NCI-H69 (cell line): ENCODE measurements at regions not wholly inside any gene's neighbourhood (a gene's known extent, or its start where the extent isn't known, plus 50 kb on each side); places are given as distances from the start of the nearest gene placed in this dataset.
A peak's percentile ranks its signal among the peaks of the same experiment; 100 is the strongest.
"Not testable (repeated sequence)": the region's sequence is repeated elsewhere in the genome, so short reads cannot be mapped to it uniquely, and the experiment has no call there.

Source experiments
- DNase-seq: peaks from one replicate; lab custom pipeline; 2025; lab: John Stamatoyannopoulos, UW

DNA sequence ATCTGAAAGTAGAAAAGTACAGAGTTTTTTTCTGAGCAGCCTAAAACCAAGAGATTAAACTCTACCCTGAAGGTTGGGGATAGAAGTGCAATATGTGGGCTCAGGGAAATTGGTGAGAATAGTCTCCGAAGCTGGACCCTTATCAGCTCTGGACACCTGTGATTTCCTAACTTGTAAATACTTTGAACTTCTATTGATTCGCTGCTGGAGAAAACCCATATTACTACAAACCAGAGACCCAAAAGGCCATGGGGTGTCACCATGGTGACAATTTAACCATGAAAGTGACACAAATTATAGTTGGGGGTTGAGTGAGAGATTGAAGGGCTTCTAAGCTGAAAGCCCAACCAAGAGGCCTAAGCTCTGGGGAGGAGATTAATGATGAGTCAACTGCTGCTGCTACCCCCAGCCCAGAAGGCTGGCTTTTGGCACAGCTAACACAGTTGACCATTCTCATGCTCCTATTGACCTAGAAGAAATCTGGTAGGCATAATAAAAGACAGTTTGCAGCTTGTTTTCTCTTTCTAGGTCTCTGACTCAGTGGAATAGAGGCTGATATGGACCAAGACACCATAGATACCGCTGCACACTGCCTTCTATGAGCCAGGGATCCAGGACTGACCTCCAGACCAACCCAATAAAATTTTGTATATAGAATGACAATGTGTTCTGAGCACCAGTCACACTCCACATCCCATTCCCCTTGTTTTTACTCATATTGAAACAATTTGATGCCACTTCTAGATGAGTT is 131.9 kb upstream of the FNDC3A start:
- DNase-seq = no peak

DNA sequence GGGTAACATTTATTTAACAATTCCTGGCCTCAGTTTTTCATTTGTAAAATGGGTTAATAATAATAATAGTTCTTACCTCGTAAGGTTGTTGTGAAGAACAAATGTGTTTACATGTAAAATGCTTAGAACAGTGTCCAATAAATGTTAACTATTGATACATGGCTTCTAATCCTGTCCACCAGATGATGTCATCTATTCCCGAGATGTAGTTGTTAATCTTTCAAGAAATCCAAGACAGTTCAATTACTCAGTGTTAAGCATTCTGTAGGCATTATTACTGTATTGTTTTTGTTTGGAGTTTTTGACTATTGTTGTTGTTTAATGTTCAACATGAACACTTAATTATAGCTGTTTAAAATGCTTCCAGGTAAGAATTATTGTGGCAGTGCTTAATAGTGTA is 131.0 kb upstream of the FNDC3A start:
- DNase-seq = no peak

DNA sequence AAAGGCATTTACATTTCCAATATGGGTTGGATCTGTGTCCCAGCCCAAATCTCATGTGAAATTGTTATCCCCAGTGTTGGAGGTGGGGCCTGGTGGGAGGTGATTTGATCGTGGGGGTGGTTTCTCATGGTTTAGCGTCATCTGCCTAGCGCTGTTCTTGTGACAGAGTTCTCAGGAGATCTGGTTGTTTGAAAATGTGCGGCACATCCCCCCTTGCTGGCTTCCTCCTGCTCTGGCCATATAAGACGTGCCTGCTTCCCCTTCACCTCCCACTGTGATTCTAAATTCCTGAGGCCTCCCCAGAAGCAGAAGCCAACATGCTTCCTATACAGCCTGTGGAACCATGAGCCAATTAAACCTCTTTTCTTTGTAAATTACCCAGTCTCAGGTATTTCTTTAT is 126.2 kb upstream of the FNDC3A start:
- DNase-seq = no peak

GRCh38 chr13:48851707-48852106 is 124.0 kb upstream of the FNDC3A start:
- DNase-seq = no peak

GRCh38 chr13:48852911-48853727 is 122.6 kb upstream of the FNDC3A start:
- DNase-seq = no peak

GRCh38 chr13:48853728-48854102 is 122.0 kb upstream of the FNDC3A start:
- DNase-seq = no peak

GRCh38 chr13:48857576-48857975 is 118.1 kb upstream of the FNDC3A start:
- peak; percentile 2 for DNase-seq

GRCh38 chr13:48858122-48858902 is 117.4 kb upstream of the FNDC3A start:
- no peak for DNase-seq

DNA sequence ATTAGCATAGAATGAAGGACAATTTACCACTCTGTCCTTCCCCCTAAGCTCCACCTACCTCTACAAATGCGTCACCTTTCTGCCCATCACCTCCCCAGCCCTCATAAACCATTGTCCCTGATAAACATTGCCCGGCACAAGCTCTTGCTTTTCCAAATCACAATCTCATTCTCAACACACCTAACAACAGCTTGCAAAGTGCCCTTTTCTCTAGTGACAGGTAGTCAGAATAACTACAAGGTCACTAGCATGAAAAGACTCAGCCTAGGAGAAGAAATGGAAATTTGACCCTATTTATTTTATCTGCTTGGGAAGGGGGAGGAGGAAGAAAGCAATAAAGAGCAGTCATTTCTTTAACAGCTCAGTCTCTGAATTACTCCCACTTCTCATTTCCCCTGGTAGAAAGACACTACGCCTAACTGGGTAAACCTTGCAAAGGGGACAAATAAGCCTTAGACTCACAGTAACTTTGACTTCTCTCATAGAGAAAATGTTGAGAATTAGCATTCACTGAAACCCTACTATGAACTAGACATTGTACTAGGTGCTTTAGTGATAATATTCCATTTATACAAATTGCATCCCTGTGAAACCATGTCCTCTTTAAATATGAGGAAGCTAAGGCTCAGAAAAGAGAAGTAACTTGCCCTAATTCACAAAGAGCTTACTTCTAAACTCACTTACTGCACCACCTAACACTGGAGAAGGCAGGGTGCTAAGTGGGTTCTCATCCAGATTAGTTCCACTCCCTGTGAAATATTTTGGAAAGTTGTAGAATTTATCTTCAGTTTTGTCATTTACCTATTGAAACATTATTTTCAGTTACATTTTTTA is 116.2 kb upstream of the FNDC3A start:
- peak; percentile 6 for DNase-seq

GRCh38 chr13:48860364-48860763 is 115.3 kb upstream of the FNDC3A start:
- peak; percentile 4 for DNase-seq

DNA sequence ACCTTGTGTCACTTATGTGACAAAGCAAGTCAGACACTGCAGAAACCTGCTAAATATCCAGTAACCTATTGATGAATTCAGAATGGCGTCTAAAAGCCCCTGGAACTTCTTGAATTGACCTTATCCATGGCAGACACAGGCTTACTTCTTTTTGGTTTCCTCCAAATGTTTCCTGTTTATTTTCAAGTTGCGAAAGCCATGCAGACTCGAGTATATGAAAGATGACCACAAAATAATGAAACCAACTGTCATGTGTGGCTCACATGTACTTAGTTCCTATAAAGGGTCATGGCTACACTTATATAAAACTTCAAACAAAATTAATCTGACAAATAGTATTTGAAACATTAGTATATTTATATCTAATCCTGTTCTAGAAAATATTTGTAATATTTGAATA is 113.1 kb upstream of the FNDC3A start:
- DNase-seq = no peak

DNA sequence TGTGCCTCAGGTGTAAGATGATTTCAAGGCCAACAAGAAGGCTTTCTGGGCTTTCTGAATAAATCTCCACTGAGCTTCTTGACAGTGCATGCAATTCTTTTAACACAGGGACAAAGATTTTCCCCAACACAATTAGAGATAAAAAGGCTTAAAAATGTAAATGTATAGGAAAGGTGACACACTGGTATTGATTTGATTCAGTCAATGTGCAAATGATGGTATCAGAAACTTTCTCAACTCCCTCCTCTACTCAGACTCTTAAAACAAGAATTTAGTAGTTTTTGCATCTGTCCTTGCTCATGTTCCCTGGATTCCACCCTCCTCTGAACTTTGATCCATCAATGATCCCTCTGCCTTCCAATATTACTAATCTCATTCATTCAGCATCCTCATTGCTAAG is 111.6 kb upstream of the FNDC3A start:
- no peak for DNase-seq

- DNase-seq = no peak
Measured at GRCh38 chr13:48866249-48866648, 109.5 kb upstream of the FNDC3A start.

DNA sequence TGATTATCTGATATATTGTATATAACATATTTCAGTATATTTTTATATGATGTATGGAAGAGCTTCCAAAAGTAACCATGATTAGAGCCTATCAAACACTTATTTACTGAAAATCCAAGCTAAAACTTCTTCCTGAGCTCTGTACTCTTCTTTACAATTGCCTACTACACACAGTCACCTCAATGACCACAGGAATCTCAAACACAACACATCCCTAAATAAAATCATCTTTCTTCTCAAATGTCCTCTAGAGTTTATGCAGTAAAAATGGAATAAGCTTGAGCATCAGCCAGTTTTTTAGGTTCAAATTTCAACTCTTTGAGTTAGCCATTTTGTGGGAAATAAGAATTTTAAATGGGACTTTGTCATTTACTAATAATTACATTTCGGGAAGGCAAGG is 102.6 kb upstream of the FNDC3A start:
- no peak for DNase-seq

- DNase-seq = no peak
Measured at GRCh38 chr13:48873587-48873986, 102.1 kb upstream of the FNDC3A start.

- DNase-seq = no peak
Measured at GRCh38 chr13:48874165-48874564, 101.5 kb upstream of the FNDC3A start.

GRCh38 chr13:48875047-48875446 is 100.7 kb upstream of the FNDC3A start:
- no peak for DNase-seq

DNA sequence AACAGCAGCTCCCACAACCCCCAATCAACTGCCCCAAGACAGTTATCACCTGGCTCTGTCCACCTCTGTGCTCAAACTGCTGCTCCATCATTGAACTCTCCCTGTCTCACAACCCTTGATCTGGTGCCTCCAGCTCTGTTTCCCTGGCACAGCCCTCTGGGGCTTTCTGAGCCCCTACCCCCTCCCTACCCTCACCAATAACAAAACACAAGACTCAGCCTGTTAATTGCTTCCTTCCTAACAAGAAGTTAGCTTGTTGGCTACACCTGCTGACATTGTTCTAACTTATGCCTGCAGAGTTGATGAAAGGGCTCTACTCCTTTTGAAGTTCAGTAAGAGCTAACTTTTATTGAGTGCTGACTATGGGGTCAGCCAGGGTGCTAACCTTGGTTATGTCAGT is 99.4 kb upstream of the FNDC3A start:
- DNase-seq = no peak

DNA sequence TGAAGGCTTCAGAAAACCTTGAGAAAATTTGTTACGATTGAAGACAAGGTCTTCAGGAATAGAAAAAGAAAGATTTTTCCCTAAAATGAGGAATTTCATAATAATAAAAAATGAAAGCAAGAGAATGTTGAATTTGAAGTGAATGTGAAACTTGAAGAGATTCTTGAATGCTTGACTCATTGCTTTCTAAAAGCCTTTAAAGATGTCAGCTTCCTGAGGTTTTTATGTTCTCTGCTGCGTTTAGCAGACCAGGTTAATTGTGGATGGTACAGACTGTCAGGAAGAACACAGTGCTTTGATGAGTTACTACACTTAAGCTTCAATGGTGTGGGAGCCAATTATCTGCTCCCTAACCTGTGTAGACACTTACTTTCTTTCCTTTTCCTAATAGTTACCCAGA is 96.3 kb upstream of the FNDC3A start:
- no peak for DNase-seq

DNA sequence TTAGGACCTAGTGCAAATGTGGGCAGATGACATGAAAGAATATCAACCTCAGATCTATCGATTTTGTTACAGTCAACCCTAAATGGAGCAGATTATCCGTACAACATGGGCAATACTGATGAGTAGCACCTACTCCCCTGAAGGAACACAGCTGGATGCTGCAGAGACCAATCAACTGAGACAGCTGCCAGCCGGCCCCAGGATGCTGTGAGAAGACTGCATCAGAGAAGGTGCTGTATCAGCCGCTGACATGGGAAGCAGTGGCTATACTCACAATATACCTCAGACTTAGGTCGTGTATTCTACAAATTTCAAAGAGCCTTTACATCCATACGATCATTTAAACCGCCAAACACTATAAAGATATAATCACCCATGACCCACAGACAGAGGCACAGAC is 95.9 kb upstream of the FNDC3A start:
- no peak for DNase-seq

- DNase-seq = not testable (repeated sequence)
Measured at GRCh38 chr13:48883786-48884185, 91.9 kb upstream of the FNDC3A start.

DNA sequence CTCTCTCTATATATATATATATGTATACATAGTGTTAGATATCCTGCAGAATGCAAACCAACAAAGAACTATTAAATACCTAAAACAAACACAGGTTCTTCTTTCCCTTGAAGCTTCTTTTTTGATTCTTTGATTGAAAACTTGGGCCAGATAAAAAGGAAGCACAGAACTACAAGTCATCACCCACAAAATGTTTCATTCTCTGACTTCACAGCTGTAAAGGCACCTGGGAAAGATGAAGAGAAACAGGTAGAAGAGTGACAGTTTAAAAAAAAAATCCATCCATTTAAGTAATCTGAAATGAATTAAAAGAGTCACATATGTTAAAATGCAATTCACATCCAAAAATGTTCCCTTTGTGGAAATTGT is 90.7 kb upstream of the FNDC3A start:
- no peak for DNase-seq
